Omental fat pad (tissue), 3 donors: ENCODE measurements at regions not wholly inside any gene's neighbourhood (a gene's known extent, or its start where the extent isn't known, plus 50 kb on each side); places are given as distances from the start of the nearest gene placed in this dataset.

ENCODE experiments used
- ATAC-seq: fragments of 150-250 bp; one replicate; pipeline ENCODE4 v1.9.1; 2016; ENCODE audit warnings: mild to moderate bottlenecking, moderate library complexity; ENCODE audit not compliant: low FRiP score
- DNase-seq: peaks from one replicate; pipeline ENCODE4 v3.0.0-alpha.2; 2019; ENCODE audit warnings: low spot score
- TF ChIP-seq, protein P1 (sequence below), 3 donors: fragments of 450-650 bp; IDR thresholded peaks; one replicate each; pipeline ENCODE4 v1.5.1; 2016 to 2017; ENCODE audit warnings: antibody characterized with exemption in 3 of 3, mild to moderate bottlenecking in 3 of 3, moderate library complexity in 2 of 3

GRCh38 chr9:23219471-23219870 is 606.6 kb downstream of the ELAVL2 start:
- TF ChIP-seq, protein P1, sequence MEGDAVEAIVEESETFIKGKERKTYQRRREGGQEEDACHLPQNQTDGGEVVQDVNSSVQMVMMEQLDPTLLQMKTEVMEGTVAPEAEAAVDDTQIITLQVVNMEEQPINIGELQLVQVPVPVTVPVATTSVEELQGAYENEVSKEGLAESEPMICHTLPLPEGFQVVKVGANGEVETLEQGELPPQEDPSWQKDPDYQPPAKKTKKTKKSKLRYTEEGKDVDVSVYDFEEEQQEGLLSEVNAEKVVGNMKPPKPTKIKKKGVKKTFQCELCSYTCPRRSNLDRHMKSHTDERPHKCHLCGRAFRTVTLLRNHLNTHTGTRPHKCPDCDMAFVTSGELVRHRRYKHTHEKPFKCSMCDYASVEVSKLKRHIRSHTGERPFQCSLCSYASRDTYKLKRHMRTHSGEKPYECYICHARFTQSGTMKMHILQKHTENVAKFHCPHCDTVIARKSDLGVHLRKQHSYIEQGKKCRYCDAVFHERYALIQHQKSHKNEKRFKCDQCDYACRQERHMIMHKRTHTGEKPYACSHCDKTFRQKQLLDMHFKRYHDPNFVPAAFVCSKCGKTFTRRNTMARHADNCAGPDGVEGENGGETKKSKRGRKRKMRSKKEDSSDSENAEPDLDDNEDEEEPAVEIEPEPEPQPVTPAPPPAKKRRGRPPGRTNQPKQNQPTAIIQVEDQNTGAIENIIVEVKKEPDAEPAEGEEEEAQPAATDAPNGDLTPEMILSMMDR (IDR thresholded peaks at IDR 0.05), result no peak
- DNase-seq (no peak), ATAC-seq (no peak)

DNA sequence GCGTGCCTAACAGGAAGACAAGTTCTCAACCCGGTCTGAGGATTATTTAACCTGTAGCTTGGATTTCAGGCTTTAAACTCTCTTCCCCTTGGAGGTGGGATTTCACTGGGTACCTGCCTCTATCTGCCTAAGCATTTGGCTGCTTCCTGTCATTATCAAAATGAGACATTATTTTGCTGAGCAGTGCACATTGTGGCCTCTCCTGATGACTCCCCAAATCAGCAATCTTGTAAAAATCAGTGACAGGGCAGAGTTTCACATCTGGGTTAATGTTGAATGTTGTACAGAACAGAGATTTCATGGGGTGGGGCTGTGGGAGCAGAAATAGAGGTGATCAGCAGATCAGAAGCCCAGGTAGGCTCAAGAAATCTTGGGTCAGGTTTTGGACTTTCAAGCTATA is 605.9 kb downstream of the ELAVL2 start:
- no peak for DNase-seq
- TF ChIP-seq, protein P1 (IDR thresholded peaks at IDR 0.05), result no peak
- no peak for ATAC-seq

DNA sequence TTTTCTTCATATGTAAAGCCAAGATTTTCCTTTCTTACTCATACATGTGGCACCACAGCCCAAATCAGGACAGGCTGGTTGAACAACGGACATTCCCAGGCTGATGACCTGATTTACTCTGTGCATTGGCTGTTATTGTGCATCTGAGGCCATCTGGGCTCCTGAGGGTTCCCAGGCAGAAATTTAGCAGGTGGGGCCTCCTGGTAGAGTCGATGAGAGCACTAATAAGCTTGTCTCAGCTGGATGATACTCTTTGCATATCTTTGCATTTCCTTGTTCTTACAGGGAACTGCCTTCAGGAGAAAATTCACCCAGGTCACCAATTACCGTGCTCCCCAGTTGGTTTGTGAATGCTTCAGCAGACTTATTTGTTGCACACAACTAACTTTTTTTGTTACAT is 605.1 kb downstream of the ELAVL2 start:
- ATAC-seq (no peak), DNase-seq (no peak)
- TF ChIP-seq, protein P1 (IDR thresholded peaks at IDR 0.05), result no peak

- DNase-seq (no peak), ATAC-seq (no peak)
- TF ChIP-seq, protein P1 (IDR thresholded peaks at IDR 0.05), result no peak
These were observed 596.1 kb downstream of the ELAVL2 start for GRCh38 chr9:23229890-23230317.

- ATAC-seq (no peak), DNase-seq (no peak)
- TF ChIP-seq, protein P1 (IDR thresholded peaks at IDR 0.05), result no peak
These were observed 593.2 kb downstream of the ELAVL2 start for GRCh38 chr9:23232831-23233230.

DNA sequence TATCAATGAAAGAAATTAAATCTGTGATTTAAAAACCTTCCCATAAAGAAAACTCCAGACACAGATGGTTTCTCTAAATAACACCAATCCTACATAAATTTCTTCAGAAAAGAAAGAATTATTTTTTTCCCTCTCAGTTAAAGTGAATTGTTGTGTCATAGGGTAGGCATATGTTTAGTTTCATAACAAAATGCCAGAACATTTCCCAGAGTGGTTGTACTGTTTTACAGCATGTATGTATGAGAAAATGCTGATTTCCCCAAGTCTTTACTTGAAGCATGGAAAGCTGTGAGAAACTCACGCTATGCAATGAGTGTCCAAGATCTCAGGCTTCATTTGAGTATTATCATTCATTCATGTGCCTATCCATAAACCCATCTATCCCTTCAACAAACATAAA is 582.5 kb downstream of the ELAVL2 start:
- ATAC-seq, result no peak
- no peak for DNase-seq
- TF ChIP-seq, protein P1 (IDR thresholded peaks at IDR 0.05), result no peak

DNA sequence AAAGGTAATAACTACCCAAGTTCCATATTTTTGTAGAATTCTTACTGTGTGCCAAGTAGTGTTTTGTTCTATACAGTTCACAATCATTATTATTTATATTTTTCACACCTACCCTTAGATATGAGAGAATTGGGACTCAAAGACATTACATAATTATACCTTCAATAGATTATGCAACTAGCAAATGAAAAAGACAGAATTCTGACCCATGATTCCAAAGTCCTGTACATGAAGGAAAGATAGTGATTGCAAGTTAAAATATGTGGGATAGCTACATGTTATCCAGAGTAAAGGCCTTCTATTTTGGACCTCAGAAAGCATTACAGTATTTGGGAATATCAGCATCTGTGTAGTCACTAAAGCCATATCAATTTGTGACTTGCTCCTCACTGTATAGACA is 581.0 kb downstream of the ELAVL2 start:
- TF ChIP-seq, protein P1 (IDR thresholded peaks at IDR 0.05), result no peak
- no peak for DNase-seq
- no peak for ATAC-seq
